ENCODE measurements at regions not wholly inside any gene's neighbourhood (a gene's known extent, or its start where the extent isn't known, plus 50 kb on each side); places are given as distances from the start of the nearest gene placed in this dataset.

DNA sequence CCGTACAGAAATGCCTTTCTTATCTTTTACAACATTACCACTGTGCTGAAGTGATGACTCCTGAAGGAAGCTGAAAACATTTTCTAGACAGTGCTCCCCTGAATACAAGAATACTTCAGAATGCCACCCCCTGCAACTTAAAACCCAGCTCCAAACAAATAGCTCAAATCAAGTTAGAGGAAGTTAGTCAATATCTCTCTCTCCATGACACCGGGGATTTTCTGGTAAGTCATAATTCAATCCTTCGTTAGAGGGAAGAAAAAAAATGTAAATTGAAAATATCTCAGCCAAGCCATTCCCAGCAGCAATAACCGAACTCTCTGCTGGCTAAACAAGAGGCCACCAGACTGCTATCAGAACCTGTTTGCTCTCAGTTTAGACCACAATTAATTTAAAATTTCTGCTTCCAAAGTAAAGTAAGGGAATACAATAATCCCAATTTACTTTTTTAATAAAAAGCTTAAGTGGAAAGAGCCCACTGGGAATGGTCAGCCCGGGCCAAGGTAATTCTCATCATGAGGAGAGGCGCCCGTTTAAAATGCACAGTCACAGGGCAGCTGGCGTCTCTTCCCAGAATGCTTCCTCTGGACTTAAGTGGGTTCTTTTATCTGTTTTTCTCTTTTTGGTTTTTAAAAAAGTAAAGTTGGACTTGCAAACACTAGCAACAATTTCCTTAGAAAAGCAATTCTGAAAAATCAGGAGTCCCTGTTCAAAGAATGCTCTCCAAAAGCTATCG is 710.1 kb upstream of the STXBP6 start:
- Histone ChIP-seq H3K9me2 (ENCODE audit: insufficient read depth) (no peaks in the 10 kb centered on the region), H3K9me3 (ENCODE audit: control insufficient read depth in 1 of 2, insufficient read depth in 1 of 2, low read depth in 1 of 2, low read length in 2 of 2) (peaks cover 6 to 11% of the 10 kb centered on the region in 2 experiments; a peak in 2 of 4 replicates), H4K20me1 (ENCODE audit: insufficient read depth) (no peaks in the 10 kb centered on the region), H3K4me3 (replicated peaks in 1 of 2; ENCODE audit: low read depth in 1 of 2, low read length in 2 of 2) (no peak overlapping the region), H3K27me3 (ENCODE audit: insufficient read depth, low read length) (no peaks in the 10 kb centered on the region), H3K79me2 (ENCODE audit: insufficient read depth, low read length) (no peaks in the 10 kb centered on the region), H3K36me3 (ENCODE audit: control insufficient read depth in 1 of 2, insufficient read depth in 2 of 2, low read length in 2 of 2) (no peaks in the 10 kb centered on the region), H3K27ac (ENCODE audit: low read depth, low read length) (no peak overlapping the region), H2AFZ (ENCODE audit: low read depth, low read length, poor library complexity, severe bottlenecking) (no peak overlapping the region), H3K9ac (ENCODE audit: low read length) (no peak overlapping the region), H3K4me2 (ENCODE audit: low read length) (no peak overlapping the region), H3K4me1 (ENCODE audit: control insufficient read depth in 1 of 2, insufficient read depth in 2 of 2, low read length in 2 of 2) (no peaks in the 10 kb centered on the region)
- ATAC-seq (no peak), DNase-seq (ENCODE audit: low read depth, low spot score) (no peak)
- POLR2A ChIA-PET: no interaction called here
- intact Hi-C loops (cut with micrococcal nuclease): no loop called here
- BruUV-seq (replicated peaks): no TSS peak
- CTCF ChIA-PET: no interaction called here
- TF ChIP-seq, protein P1, sequence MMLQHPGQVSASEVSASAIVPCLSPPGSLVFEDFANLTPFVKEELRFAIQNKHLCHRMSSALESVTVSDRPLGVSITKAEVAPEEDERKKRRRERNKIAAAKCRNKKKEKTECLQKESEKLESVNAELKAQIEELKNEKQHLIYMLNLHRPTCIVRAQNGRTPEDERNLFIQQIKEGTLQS (IDR thresholded peaks at IDR 0.05): no peak
- TF ChIP-seq SRF (IDR thresholded peaks at IDR 0.05; ENCODE audit: low read depth): no peak
- TF ChIP-seq POLR2AphosphoS5 (IDR thresholded peaks at IDR 0.05; ENCODE audit: low read depth, low read length): no peak
- no peak for TF ChIP-seq FOSL1 (IDR thresholded peaks at IDR 0.05; ENCODE audit: low read depth)
- TF ChIP-seq EGR1 (IDR thresholded peaks at IDR 0.05; ENCODE audit: low read depth): no peak
- no peak for TF ChIP-seq ZNF274 (IDR thresholded peaks at IDR 0.05; ENCODE audit: low read depth, low read length)
- no peak for TF ChIP-seq EZH2 (IDR thresholded peaks at IDR 0.05)
- RAD21 ChIA-PET (ENCODE audit: low non-redundant PET in 1 of 2, low total read pairs in 2 of 2, uncharacterized antibody in 2 of 2, unreplicated experiment in 2 of 2): no interaction called here

DNA sequence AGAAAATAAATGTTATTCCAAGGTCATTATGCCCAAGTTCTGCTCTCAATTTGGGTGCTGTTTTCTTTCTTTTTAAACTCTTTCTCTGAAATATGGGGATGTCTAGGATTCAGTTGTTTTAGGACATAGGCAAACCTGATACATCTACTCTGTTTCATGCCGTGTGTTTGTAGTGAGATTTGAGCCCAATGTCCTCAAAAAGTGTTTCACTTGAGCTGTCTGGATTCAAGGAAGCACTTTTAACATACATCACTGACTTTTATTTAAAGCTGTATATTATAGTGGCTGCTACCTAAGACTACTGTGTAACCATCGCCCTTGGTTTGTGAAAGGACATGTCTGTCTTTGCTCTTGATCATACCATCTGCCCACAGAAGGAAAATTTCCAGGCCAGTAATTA is 709.3 kb upstream of the STXBP6 start:
- ChIA-PET CTCF (no interaction called here), RAD21 (ENCODE audit: low non-redundant PET in 1 of 2, low total read pairs in 2 of 2, uncharacterized antibody in 2 of 2, unreplicated experiment in 2 of 2) (no interaction called here), POLR2A (no interaction called here)
- H3K27ac ChIP-seq (ENCODE audit: low read depth, low read length): no peak overlapping the region
- peaks cover 6 to 11% of the 10 kb centered on the region in 2 experiments; a peak in 2 of 4 replicates for H3K9me3 ChIP-seq (ENCODE audit: control insufficient read depth in 1 of 2, insufficient read depth in 1 of 2, low read depth in 1 of 2, low read length in 2 of 2)
- intact Hi-C loops (cut with micrococcal nuclease): no loop called here
- H4K20me1 ChIP-seq (ENCODE audit: insufficient read depth): no peaks in the 10 kb centered on the region
- no peak overlapping the region for H3K9ac ChIP-seq (ENCODE audit: low read length)
- H3K4me2 ChIP-seq (ENCODE audit: low read length): no peak overlapping the region
- H3K4me3 ChIP-seq (replicated peaks in 1 of 2; ENCODE audit: low read depth in 1 of 2, low read length in 2 of 2): no peak overlapping the region
- H2AFZ ChIP-seq (ENCODE audit: low read depth, low read length, poor library complexity, severe bottlenecking): no peak overlapping the region
- ATAC-seq: no peak
- no peaks in the 10 kb centered on the region for H3K27me3 ChIP-seq (ENCODE audit: insufficient read depth, low read length)
- no TSS peak for BruUV-seq (replicated peaks)
- no peaks in the 10 kb centered on the region for H3K9me2 ChIP-seq (ENCODE audit: insufficient read depth)
- no peaks in the 10 kb centered on the region for H3K79me2 ChIP-seq (ENCODE audit: insufficient read depth, low read length)
- no peak for DNase-seq (ENCODE audit: low read depth, low spot score)
- no peaks in the 10 kb centered on the region for H3K4me1 ChIP-seq (ENCODE audit: control insufficient read depth in 1 of 2, insufficient read depth in 2 of 2, low read length in 2 of 2)
- H3K36me3 ChIP-seq (ENCODE audit: control insufficient read depth in 1 of 2, insufficient read depth in 2 of 2, low read length in 2 of 2): no peaks in the 10 kb centered on the region
- no peak for TF ChIP-seq TCF7L2 (IDR thresholded peaks at IDR 0.05; ENCODE audit: borderline replicate concordance, extremely low read depth, insufficient read depth, insufficient read length)
- no peak for TF ChIP-seq POLR2A (IDR thresholded peaks at IDR 0.05; ENCODE audit: borderline replicate concordance, extremely low read depth, insufficient read depth, insufficient read length)
- TF ChIP-seq, protein P2, sequence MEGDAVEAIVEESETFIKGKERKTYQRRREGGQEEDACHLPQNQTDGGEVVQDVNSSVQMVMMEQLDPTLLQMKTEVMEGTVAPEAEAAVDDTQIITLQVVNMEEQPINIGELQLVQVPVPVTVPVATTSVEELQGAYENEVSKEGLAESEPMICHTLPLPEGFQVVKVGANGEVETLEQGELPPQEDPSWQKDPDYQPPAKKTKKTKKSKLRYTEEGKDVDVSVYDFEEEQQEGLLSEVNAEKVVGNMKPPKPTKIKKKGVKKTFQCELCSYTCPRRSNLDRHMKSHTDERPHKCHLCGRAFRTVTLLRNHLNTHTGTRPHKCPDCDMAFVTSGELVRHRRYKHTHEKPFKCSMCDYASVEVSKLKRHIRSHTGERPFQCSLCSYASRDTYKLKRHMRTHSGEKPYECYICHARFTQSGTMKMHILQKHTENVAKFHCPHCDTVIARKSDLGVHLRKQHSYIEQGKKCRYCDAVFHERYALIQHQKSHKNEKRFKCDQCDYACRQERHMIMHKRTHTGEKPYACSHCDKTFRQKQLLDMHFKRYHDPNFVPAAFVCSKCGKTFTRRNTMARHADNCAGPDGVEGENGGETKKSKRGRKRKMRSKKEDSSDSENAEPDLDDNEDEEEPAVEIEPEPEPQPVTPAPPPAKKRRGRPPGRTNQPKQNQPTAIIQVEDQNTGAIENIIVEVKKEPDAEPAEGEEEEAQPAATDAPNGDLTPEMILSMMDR (IDR thresholded peaks at IDR 0.05 in 2 of 3, conservative IDR thresholded peaks at IDR 0.05 in 1 of 3; ENCODE audit: borderline replicate concordance in 1 of 3, insufficient read depth in 1 of 3, low read depth in 2 of 3, low read length in 2 of 3): no peak
- no peak for TF ChIP-seq SIN3A (IDR thresholded peaks at IDR 0.05; ENCODE audit: low read depth)
- no peak for TF ChIP-seq POLR2AphosphoS5 (IDR thresholded peaks at IDR 0.05; ENCODE audit: low read depth, low read length)
- no peak for TF ChIP-seq FOSL1 (IDR thresholded peaks at IDR 0.05; ENCODE audit: low read depth)
- TF ChIP-seq, protein P3, sequence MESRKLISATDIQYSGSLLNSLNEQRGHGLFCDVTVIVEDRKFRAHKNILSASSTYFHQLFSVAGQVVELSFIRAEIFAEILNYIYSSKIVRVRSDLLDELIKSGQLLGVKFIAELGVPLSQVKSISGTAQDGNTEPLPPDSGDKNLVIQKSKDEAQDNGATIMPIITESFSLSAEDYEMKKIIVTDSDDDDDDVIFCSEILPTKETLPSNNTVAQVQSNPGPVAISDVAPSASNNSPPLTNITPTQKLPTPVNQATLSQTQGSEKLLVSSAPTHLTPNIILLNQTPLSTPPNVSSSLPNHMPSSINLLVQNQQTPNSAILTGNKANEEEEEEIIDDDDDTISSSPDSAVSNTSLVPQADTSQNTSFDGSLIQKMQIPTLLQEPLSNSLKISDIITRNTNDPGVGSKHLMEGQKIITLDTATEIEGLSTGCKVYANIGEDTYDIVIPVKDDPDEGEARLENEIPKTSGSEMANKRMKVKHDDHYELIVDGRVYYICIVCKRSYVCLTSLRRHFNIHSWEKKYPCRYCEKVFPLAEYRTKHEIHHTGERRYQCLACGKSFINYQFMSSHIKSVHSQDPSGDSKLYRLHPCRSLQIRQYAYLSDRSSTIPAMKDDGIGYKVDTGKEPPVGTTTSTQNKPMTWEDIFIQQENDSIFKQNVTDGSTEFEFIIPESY (IDR thresholded peaks at IDR 0.05; ENCODE audit: extremely low read depth, insufficient replicate concordance, low read length): no peak
- TF ChIP-seq, protein P1 (IDR thresholded peaks at IDR 0.05): no peak
- no peak for TF ChIP-seq EZH2 (IDR thresholded peaks at IDR 0.05)
- no peak for TF ChIP-seq RAD21 (IDR thresholded peaks at IDR 0.05; ENCODE audit: low read depth)

Measured in HCT116 (cell line).